ENCODE measurements at regions not wholly inside any gene's neighbourhood (a gene's known extent, or its start where the extent isn't known, plus 50 kb on each side); places are given as distances from the start of the nearest gene placed in this dataset.

DNA sequence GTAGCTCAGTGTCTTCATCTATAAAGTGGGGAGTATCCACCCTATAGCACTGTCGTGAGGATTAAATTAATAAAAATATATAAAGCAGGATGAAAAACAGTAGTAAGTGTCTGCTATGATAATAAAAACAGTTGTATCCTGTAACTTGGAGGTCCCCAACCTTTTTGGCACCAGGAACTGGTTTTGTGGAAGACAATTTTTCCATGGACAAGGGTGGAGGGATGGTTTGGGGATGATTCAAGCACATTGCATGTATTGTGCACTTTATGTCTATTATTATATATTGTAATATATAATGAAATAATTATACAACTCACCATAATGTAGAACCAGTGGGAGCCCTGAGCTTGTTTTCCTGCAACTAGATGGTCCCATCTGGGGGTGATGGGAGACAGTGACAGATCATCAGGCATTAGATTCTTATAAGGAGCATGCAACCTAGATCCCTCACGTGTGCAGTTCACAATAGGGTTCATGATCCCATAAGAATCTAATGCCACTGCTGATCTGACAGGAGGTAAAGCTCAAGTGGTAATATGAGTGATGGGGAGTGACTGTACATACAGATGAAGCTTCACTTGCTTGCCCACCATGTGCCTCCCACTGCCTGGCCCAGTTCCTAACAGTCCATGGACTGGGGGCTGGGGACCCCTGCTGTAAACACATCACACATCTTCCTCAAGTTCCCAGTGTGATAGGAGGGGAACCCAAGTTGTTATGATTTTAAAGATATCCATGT, 177.4 kb upstream of the DAPK1 start:
- no peaks in the 10 kb centered on the region for H3K23me2 ChIP-seq (ENCODE audit: insufficient read length, low read depth, low read length, poor library complexity, severe bottlenecking)
- no peak for DNase-seq
- H3K27ac Mint-ChIP-seq, result no peak overlapping the region
- H2BK5ac ChIP-seq (ENCODE audit: insufficient read length, low read length), result no peak overlapping the region
- peaks cover 6% of the 10 kb centered on the region for H3K9me3 ChIP-seq (ENCODE audit: control insufficient read depth, low read depth, low read length)
- no peaks in the 10 kb centered on the region for H3K4me1 ChIP-seq (ENCODE audit: insufficient read depth, low read length)
- no CpG with 5 or more reads among the region's 2 CpGs for WGBS (ENCODE audit: extremely low coverage, insufficient read length, low lambda C conversion rate)
- H3K36me3 Mint-ChIP-seq (ENCODE audit: insufficient read depth in 1 of 3, low read depth in 3 of 3), result peaks cover 0 to 9% (median 6%) of the 10 kb centered on the region in 3 experiments; a peak in 4 of 7 replicates
- H3K4ac ChIP-seq (ENCODE audit: low read depth, low read length), result no peak overlapping the region
- peaks cover 1% of the 10 kb centered on the region for H3K27me3 Mint-ChIP-seq (ENCODE audit: low read depth)
- H3T11ph ChIP-seq (ENCODE audit: low read length), result no peak overlapping the region
- no peak overlapping the region for H2AK5ac ChIP-seq (ENCODE audit: insufficient read length, low read length)
- H3K14ac ChIP-seq (ENCODE audit: insufficient read depth, low read length), result no peak overlapping the region
- no peak overlapping the region for H3K4me3 Mint-ChIP-seq
- no peaks in the 10 kb centered on the region for H4K20me1 ChIP-seq (ENCODE audit: control insufficient read depth, insufficient read depth, insufficient read length)
- no peak overlapping the region for H2BK120ac ChIP-seq (ENCODE audit: low read depth, low read length, poor library complexity, severe bottlenecking)
- H2BK15ac ChIP-seq (ENCODE audit: low read depth, low read length), result no peak overlapping the region
- TF ChIP-seq CTCF (conservative IDR thresholded peaks at IDR 0.05), result no peak
- H3K56ac ChIP-seq (ENCODE audit: insufficient read length, low read depth, low read length), result no peak overlapping the region
- H3K9me3 Mint-ChIP-seq, result peaks cover 11 to 13% of the 10 kb centered on the region in 2 experiments; a peak in 4 of 5 replicates
- H2BK12ac ChIP-seq (ENCODE audit: insufficient read length, low read depth, low read length), result no peak overlapping the region
- no peak overlapping the region for H2BK20ac ChIP-seq (ENCODE audit: low read depth, low read length, poor library complexity, severe bottlenecking)
- H3K79me2 ChIP-seq (ENCODE audit: insufficient read depth, low read length), result no peaks in the 10 kb centered on the region
- H3K4me1 Mint-ChIP-seq, result no peaks in the 10 kb centered on the region
- no peak overlapping the region for H3K27ac ChIP-seq (ENCODE audit: insufficient read length, low read depth, low read length)
- H3K79me1 ChIP-seq (ENCODE audit: insufficient read depth, low read depth, low read length, poor library complexity, severe bottlenecking), result no peaks in the 10 kb centered on the region
- no peak overlapping the region for H3K9ac ChIP-seq (ENCODE audit: extremely low read depth, insufficient read length, low read length)
- no peak overlapping the region for H4K91ac ChIP-seq (ENCODE audit: insufficient read length, low read depth, low read length)
- H3K18ac ChIP-seq (ENCODE audit: insufficient read length, low read depth, low read length), result no peak overlapping the region
- H3K23ac ChIP-seq (ENCODE audit: insufficient read length, low read depth, low read length), result no peak overlapping the region
- no peak overlapping the region for H3K4me2 ChIP-seq (ENCODE audit: insufficient read depth, insufficient read length, low read length)
- H4K8ac ChIP-seq (replicated peaks; ENCODE audit: insufficient read length, low read depth, low read length), result no peak overlapping the region
- H2AFZ ChIP-seq (ENCODE audit: low read length), result no peak overlapping the region
- no peak overlapping the region for H4K5ac ChIP-seq (ENCODE audit: insufficient read length, low read depth, low read length)
- H3K27me3 ChIP-seq (ENCODE audit: insufficient read depth, low read length), result no peaks in the 10 kb centered on the region
